ENCODE measurements at regions not wholly inside any gene's neighbourhood (a gene's known extent, or its start where the extent isn't known, plus 50 kb on each side); places are given as distances from the start of the nearest gene placed in this dataset.
"Not testable (repeated sequence)": the region's sequence is repeated elsewhere in the genome, so short reads cannot be mapped to it uniquely, and the experiment has no call there.

- no peak for DNase-seq (ENCODE audit: low spot score)
Observed at GRCh38 chr5:82952326-82952725, 124.9 kb downstream of the TMEM167A start.

- not testable (repeated sequence) for DNase-seq (ENCODE audit: low spot score)
Observed at GRCh38 chr5:82944267-82944666, 132.9 kb downstream of the TMEM167A start.

- no peak for DNase-seq (ENCODE audit: low spot score)
Observed at GRCh38 chr5:82942083-82942881, 134.9 kb downstream of the TMEM167A start.

GRCh38 chr5:82938901-82939725 is 138.1 kb downstream of the TMEM167A start:
- no peak for DNase-seq (ENCODE audit: low spot score)

GRCh38 chr5:82932473-82933220 is 144.5 kb downstream of the TMEM167A start:
- not testable (repeated sequence) for DNase-seq (ENCODE audit: low spot score)

- DNase-seq (ENCODE audit: low spot score), result no peak
Observed at GRCh38 chr5:82931110-82931509, 146.1 kb downstream of the TMEM167A start.

GRCh38 chr5:82925061-82925411 is 152.2 kb downstream of the TMEM167A start:
- no peak for DNase-seq (ENCODE audit: low spot score)

- peak; percentile 5 for DNase-seq (ENCODE audit: low spot score)
Observed at GRCh38 chr5:82924226-82925060, 152.8 kb downstream of the TMEM167A start.

GRCh38 chr5:82922086-82922734 is 155.0 kb downstream of the TMEM167A start:
- DNase-seq (ENCODE audit: low spot score), result no peak

GRCh38 chr5:82918311-82919031 is 158.7 kb downstream of the TMEM167A start:
- DNase-seq (ENCODE audit: low spot score), result no peak

- no peak for DNase-seq (ENCODE audit: low spot score)
Observed at GRCh38 chr5:82917584-82917983, 159.6 kb downstream of the TMEM167A start.

- no peak for DNase-seq (ENCODE audit: low spot score)
Observed at GRCh38 chr5:82913971-82914370, 163.2 kb downstream of the TMEM167A start.

- DNase-seq (ENCODE audit: low spot score), result no peak
Observed at GRCh38 chr5:82912462-82912861, 164.7 kb downstream of the TMEM167A start.

- DNase-seq (ENCODE audit: low spot score), result no peak
Observed at GRCh38 chr5:82911910-82912309, 165.3 kb downstream of the TMEM167A start.

GRCh38 chr5:82910905-82911304 is 166.3 kb downstream of the TMEM167A start:
- DNase-seq (ENCODE audit: low spot score), result no peak

GRCh38 chr5:82910491-82910890 is 166.7 kb downstream of the TMEM167A start:
- no peak for DNase-seq (ENCODE audit: low spot score)

GRCh38 chr5:82909771-82910170 is 167.4 kb downstream of the TMEM167A start:
- no peak for DNase-seq (ENCODE audit: low spot score)

GRCh38 chr5:82905986-82906385 is 171.2 kb downstream of the TMEM167A start:
- DNase-seq (ENCODE audit: low spot score), result no peak

GRCh38 chr5:82901281-82901888 is 175.8 kb downstream of the TMEM167A start:
- DNase-seq (ENCODE audit: low spot score), result no peak

GRCh38 chr5:82894716-82895115 is 182.5 kb downstream of the TMEM167A start:
- DNase-seq (ENCODE audit: low spot score), result no peak
